ENCODE measurements at regions not wholly inside any gene's neighbourhood (a gene's known extent, or its start where the extent isn't known, plus 50 kb on each side); places are given as distances from the start of the nearest gene placed in this dataset.

DNA sequence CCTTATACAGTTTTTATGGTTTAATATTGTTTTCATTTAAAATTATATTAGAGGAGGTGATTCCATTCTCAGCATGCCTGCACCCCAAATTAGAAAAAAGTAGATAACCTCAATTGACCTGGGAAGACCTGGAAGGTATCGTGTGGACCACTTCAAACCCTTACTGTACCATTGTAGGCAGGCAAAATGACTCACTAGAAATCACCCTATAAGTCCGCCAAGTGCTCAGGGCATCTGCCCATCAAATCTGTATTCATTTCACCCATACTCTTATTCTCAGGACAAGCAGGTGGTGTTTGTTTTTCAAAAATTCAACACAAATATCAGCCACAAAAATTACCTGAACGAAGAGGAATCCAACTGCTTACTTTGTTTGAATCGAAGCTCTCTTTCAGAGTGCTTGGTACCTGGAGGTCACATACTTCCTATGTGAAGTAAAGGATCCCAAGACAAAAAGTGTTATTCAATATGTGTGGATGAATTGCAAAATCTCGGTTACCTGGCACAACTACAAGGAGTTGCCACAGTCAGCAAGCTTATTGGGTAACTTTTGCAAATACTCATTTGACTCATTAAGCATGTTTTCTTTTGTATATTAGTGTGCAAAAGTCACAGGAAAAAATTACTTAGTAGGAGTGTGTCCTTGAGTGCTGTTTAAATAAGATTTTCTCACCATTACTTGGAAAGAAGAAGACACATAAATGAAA, 216.2 kb downstream of the ENC1 start:
- TF ChIP-seq, protein P1, sequence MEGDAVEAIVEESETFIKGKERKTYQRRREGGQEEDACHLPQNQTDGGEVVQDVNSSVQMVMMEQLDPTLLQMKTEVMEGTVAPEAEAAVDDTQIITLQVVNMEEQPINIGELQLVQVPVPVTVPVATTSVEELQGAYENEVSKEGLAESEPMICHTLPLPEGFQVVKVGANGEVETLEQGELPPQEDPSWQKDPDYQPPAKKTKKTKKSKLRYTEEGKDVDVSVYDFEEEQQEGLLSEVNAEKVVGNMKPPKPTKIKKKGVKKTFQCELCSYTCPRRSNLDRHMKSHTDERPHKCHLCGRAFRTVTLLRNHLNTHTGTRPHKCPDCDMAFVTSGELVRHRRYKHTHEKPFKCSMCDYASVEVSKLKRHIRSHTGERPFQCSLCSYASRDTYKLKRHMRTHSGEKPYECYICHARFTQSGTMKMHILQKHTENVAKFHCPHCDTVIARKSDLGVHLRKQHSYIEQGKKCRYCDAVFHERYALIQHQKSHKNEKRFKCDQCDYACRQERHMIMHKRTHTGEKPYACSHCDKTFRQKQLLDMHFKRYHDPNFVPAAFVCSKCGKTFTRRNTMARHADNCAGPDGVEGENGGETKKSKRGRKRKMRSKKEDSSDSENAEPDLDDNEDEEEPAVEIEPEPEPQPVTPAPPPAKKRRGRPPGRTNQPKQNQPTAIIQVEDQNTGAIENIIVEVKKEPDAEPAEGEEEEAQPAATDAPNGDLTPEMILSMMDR (IDR thresholded peaks at IDR 0.05 in 2 of 3, conservative IDR thresholded peaks at IDR 0.05 in 1 of 3; ENCODE audit: control insufficient read depth in 2 of 3, extremely low read depth in 1 of 3, insufficient read depth in 1 of 3, low read depth in 3 of 3, low read length in 3 of 3), result no peak
- TF ChIP-seq, protein P2, sequence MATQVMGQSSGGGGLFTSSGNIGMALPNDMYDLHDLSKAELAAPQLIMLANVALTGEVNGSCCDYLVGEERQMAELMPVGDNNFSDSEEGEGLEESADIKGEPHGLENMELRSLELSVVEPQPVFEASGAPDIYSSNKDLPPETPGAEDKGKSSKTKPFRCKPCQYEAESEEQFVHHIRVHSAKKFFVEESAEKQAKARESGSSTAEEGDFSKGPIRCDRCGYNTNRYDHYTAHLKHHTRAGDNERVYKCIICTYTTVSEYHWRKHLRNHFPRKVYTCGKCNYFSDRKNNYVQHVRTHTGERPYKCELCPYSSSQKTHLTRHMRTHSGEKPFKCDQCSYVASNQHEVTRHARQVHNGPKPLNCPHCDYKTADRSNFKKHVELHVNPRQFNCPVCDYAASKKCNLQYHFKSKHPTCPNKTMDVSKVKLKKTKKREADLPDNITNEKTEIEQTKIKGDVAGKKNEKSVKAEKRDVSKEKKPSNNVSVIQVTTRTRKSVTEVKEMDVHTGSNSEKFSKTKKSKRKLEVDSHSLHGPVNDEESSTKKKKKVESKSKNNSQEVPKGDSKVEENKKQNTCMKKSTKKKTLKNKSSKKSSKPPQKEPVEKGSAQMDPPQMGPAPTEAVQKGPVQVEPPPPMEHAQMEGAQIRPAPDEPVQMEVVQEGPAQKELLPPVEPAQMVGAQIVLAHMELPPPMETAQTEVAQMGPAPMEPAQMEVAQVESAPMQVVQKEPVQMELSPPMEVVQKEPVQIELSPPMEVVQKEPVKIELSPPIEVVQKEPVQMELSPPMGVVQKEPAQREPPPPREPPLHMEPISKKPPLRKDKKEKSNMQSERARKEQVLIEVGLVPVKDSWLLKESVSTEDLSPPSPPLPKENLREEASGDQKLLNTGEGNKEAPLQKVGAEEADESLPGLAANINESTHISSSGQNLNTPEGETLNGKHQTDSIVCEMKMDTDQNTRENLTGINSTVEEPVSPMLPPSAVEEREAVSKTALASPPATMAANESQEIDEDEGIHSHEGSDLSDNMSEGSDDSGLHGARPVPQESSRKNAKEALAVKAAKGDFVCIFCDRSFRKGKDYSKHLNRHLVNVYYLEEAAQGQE (IDR thresholded peaks at IDR 0.05; ENCODE audit: low read depth, low read length), result no peak
- TF ChIP-seq, protein P3, sequence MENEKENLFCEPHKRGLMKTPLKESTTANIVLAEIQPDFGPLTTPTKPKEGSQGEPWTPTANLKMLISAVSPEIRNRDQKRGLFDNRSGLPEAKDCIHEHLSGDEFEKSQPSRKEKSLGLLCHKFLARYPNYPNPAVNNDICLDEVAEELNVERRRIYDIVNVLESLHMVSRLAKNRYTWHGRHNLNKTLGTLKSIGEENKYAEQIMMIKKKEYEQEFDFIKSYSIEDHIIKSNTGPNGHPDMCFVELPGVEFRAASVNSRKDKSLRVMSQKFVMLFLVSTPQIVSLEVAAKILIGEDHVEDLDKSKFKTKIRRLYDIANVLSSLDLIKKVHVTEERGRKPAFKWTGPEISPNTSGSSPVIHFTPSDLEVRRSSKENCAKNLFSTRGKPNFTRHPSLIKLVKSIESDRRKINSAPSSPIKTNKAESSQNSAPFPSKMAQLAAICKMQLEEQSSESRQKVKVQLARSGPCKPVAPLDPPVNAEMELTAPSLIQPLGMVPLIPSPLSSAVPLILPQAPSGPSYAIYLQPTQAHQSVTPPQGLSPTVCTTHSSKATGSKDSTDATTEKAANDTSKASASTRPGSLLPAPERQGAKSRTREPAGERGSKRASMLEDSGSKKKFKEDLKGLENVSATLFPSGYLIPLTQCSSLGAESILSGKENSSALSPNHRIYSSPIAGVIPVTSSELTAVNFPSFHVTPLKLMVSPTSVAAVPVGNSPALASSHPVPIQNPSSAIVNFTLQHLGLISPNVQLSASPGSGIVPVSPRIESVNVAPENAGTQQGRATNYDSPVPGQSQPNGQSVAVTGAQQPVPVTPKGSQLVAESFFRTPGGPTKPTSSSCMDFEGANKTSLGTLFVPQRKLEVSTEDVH (IDR thresholded peaks at IDR 0.05; ENCODE audit: low read depth, partially characterized antibody), result no peak
- TF ChIP-seq EP300 (IDR thresholded peaks at IDR 0.05; ENCODE audit: borderline replicate concordance in 1 of 2, control insufficient read depth in 1 of 2, low read depth in 2 of 2, low read length in 2 of 2) (no peak), NR2F1 (conservative IDR thresholded peaks at IDR 0.05) (no peak), POLR2A (IDR thresholded peaks at IDR 0.05; ENCODE audit: low read depth, low read length) (no peak), RFX5 (IDR thresholded peaks at IDR 0.05; ENCODE audit: low read depth, low read length) (no peak)
- TF ChIP-seq, protein P4, sequence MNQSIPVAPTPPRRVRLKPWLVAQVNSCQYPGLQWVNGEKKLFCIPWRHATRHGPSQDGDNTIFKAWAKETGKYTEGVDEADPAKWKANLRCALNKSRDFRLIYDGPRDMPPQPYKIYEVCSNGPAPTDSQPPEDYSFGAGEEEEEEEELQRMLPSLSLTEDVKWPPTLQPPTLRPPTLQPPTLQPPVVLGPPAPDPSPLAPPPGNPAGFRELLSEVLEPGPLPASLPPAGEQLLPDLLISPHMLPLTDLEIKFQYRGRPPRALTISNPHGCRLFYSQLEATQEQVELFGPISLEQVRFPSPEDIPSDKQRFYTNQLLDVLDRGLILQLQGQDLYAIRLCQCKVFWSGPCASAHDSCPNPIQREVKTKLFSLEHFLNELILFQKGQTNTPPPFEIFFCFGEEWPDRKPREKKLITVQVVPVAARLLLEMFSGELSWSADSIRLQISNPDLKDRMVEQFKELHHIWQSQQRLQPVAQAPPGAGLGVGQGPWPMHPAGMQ (IDR thresholded peaks at IDR 0.05; ENCODE audit: borderline replicate concordance), result no peak
- TF ChIP-seq, protein P5, sequence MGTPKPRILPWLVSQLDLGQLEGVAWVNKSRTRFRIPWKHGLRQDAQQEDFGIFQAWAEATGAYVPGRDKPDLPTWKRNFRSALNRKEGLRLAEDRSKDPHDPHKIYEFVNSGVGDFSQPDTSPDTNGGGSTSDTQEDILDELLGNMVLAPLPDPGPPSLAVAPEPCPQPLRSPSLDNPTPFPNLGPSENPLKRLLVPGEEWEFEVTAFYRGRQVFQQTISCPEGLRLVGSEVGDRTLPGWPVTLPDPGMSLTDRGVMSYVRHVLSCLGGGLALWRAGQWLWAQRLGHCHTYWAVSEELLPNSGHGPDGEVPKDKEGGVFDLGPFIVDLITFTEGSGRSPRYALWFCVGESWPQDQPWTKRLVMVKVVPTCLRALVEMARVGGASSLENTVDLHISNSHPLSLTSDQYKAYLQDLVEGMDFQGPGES (IDR thresholded peaks at IDR 0.05), result no peak
- TF ChIP-seq, protein P6, sequence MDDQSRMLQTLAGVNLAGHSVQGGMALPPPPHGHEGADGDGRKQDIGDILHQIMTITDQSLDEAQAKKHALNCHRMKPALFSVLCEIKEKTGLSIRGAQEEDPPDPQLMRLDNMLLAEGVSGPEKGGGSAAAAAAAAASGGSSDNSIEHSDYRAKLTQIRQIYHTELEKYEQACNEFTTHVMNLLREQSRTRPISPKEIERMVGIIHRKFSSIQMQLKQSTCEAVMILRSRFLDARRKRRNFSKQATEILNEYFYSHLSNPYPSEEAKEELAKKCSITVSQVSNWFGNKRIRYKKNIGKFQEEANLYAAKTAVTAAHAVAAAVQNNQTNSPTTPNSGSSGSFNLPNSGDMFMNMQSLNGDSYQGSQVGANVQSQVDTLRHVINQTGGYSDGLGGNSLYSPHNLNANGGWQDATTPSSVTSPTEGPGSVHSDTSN (IDR thresholded peaks at IDR 0.05; ENCODE audit: insufficient replicate concordance, low read depth, low read length), result no peak
- TF ChIP-seq, protein P7, sequence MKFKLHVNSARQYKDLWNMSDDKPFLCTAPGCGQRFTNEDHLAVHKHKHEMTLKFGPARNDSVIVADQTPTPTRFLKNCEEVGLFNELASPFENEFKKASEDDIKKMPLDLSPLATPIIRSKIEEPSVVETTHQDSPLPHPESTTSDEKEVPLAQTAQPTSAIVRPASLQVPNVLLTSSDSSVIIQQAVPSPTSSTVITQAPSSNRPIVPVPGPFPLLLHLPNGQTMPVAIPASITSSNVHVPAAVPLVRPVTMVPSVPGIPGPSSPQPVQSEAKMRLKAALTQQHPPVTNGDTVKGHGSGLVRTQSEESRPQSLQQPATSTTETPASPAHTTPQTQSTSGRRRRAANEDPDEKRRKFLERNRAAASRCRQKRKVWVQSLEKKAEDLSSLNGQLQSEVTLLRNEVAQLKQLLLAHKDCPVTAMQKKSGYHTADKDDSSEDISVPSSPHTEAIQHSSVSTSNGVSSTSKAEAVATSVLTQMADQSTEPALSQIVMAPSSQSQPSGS (IDR thresholded peaks at IDR 0.05; ENCODE audit: low read length), result no peak
